HepG2 (cell line): ENCODE measurements at regions not wholly inside any gene's neighbourhood (a gene's known extent, or its start where the extent isn't known, plus 50 kb on each side); places are given as distances from the start of the nearest gene placed in this dataset.

Experiments
- DR1 ChIP-seq: sonication (generic); formaldehyde crosslinking; IDR thresholded peaks from 2 replicates; pipeline ENCODE4 v1.8.0; 2021; ENCODE audit warnings: mild to moderate bottlenecking, missing genetic modification reagents, inconsistent platforms
- EP300 ChIP-seq, 3 experiments: sonication (generic) in 1 of 3; formaldehyde crosslinking in 1 of 3; IDR thresholded peaks; 2 replicates each; pipeline versions ENCODE4 v1.5.1 to v1.6.1; 2011 to 2020; ENCODE audit warnings: low read depth in 2 of 3, low read length in 2 of 3, borderline replicate concordance in 1 of 3, improper control_type of control experiment in 1 of 3, mild to moderate bottlenecking in 1 of 3, missing genetic modification reagents in 1 of 3, moderate library complexity in 1 of 3
- KIAA2018 ChIP-seq: sonication (generic); formaldehyde crosslinking; IDR thresholded peaks from 2 replicates; pipeline ENCODE4 v1.5.0; 2020; ENCODE audit warnings: mild to moderate bottlenecking, missing genetic modification reagents, borderline replicate concordance
- NFE2L2 ChIP-seq: fragments of 150-350 bp; IDR thresholded peaks from 2 replicates; pipeline ENCODE4 v1.6.1; 2014; ENCODE audit warnings: low read length
- SMAD9 ChIP-seq: sonication (generic); formaldehyde crosslinking; IDR thresholded peaks from 2 replicates; pipeline ENCODE4 v1.5.1; 2020; ENCODE audit warnings: mild to moderate bottlenecking, missing genetic modification reagents
- SMYD3 ChIP-seq: sonication (generic); formaldehyde crosslinking; IDR thresholded peaks from 2 replicates; pipeline ENCODE4 v1.8.1; 2023; ENCODE audit warnings: mild to moderate bottlenecking, missing genetic modification reagents
- UBTF ChIP-seq: sonication (generic); formaldehyde crosslinking; IDR thresholded peaks from 2 replicates; pipeline ENCODE4 v1.4.0; 2020; ENCODE audit warnings: mild to moderate bottlenecking, missing genetic modification reagents
- YEATS4 ChIP-seq: sonication (generic); formaldehyde crosslinking; IDR thresholded peaks from 2 replicates; pipeline ENCODE4 v1.4.0; 2020; ENCODE audit warnings: missing genetic modification reagents, borderline replicate concordance
- ZBTB3 ChIP-seq: sonication (generic); formaldehyde crosslinking; IDR thresholded peaks from 2 replicates; pipeline ENCODE4 v1.4.0; 2020; ENCODE audit warnings: low read depth, mild to moderate bottlenecking, moderate library complexity, missing genetic modification reagents, borderline replicate concordance
- ZFY ChIP-seq: sonication (generic); formaldehyde crosslinking; IDR thresholded peaks from 2 replicates; pipeline ENCODE4 v1.4.0; 2020; ENCODE audit warnings: missing genetic modification reagents
- ZNF609 ChIP-seq: sonication (generic); formaldehyde crosslinking; IDR thresholded peaks from 2 replicates; pipeline ENCODE4 v1.4.0; 2020; ENCODE audit warnings: mild to moderate bottlenecking, missing genetic modification reagents, borderline replicate concordance
- ZNF644 ChIP-seq: IDR thresholded peaks from 2 replicates; pipeline ENCODE4 v1.6.1; 2016; ENCODE audit warnings: low read depth
- ZNF652 ChIP-seq: IDR thresholded peaks from 2 replicates; pipeline ENCODE4 v1.6.1; 2016; ENCODE audit warnings: low read depth, borderline replicate concordance
- ZNF784 ChIP-seq: sonication (generic); formaldehyde crosslinking; IDR thresholded peaks from 2 replicates; pipeline ENCODE4 v1.5.1; 2020; ENCODE audit warnings: missing genetic modification reagents, mild to moderate bottlenecking, borderline replicate concordance

- TF ChIP-seq KIAA2018 (CRISPR knock-in tag) (no peak), ZNF644 (no peak), UBTF (no peak), ZNF609 (CRISPR knock-in tag) (no peak), SMYD3 (CRISPR knock-in tag) (no peak), DR1 (no peak), ZFY (CRISPR knock-in tag) (no peak; the same call in 1 of the 2 replicates), EP300 (IDR thresholded peaks at IDR 0.05; ENCODE audit: low read depth in 2 of 2, low read length in 2 of 2) (no peak), EP300 (CRISPR knock-in tag; IDR thresholded peaks at IDR 0.05; ENCODE audit: borderline replicate concordance) (no peak), ZBTB3 (CRISPR knock-in tag) (no peak), YEATS4 (no peak), ZNF652 (CRISPR knock-in tag) (no peak), NFE2L2 (no peak), ZNF784 (no peak), SMAD9 (CRISPR knock-in tag) (no peak)
Measured at GRCh38 chr2:94759211-94759610, 112.0 kb upstream of the TEKT4 start (continued).
